ENCODE measurements at regions not wholly inside any gene's neighbourhood (a gene's known extent, or its start where the extent isn't known, plus 50 kb on each side); places are given as distances from the start of the nearest gene placed in this dataset.

DNA sequence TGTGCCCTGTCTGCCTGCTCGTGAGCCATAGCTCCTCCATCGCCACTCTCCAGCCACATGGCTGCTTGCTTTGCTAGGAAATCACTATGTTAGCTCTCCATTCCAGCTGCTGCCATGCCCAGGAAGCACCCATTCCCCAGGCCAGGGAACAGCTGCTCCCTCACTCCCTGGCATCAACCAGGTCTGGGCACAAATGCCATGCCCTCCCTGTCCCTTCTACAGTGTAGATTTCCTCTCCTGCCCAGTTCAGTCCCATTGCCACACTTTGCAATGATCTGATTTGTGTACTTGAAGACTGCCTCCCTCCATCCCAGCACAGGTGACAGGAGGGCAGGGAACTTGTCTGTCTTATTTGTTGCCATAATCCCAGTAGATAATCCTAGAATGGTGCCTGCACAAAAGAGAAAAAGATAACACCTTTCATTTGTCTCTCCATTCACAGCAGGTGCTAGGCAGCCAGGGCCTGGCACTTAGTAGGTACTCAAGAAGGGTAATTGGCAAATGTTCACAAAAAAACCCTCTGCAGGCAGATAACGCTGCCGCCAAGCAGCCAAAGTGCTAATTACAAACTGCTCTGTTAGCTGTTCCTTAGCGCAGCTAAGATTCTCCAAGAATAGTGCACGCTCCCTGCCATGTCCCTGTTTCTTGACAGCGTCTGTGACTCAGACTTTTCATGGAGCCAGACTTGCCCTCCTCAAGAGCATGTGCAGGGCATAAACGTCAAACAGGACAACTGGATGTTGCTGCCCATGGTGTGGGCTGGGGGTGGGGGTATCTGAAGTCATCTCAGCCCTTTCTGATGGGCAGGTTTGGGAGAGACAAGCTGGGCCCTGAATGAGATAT is 69.1 kb downstream of the ARL6IP4 start:
- TF ChIP-seq ELF4 (IDR thresholded peaks at IDR 0.05), result no peak
- TF ChIP-seq ARNT (IDR thresholded peaks at IDR 0.05), result no peak

Data from HEK293T (cell line).